ENCODE measurements at regions not wholly inside any gene's neighbourhood (a gene's known extent, or its start where the extent isn't known, plus 50 kb on each side); places are given as distances from the start of the nearest gene placed in this dataset.

- no peak for DNase-seq (ENCODE audit: low spot score)
These were observed 457.6 kb downstream of the CMPK2 start for GRCh38 chr2:6408057-6408456.

DNA sequence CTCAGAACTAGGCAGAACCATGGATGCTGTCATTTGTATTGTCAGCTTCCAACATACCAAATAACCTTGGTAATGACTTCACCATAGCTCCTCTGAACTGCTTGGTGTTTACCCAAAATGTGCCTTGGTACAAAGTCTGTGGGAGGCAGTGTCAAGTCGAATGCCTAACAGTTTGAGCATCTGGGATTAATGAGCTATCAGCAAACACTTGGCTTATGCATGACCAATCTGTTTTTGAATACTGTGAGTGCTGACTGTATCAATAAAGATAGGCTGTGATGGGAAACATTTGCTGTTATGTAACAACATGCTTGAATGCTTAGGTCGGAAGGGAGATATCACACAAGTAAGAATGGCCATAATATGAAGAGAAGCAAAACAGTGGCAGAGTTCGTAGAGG lies 455.4 kb downstream of the CMPK2 start:
- no peak for DNase-seq (ENCODE audit: low spot score)

GRCh38 chr2:6412533-6413091 lies 453.1 kb downstream of the CMPK2 start:
- DNase-seq (ENCODE audit: low spot score) = no peak

DNA sequence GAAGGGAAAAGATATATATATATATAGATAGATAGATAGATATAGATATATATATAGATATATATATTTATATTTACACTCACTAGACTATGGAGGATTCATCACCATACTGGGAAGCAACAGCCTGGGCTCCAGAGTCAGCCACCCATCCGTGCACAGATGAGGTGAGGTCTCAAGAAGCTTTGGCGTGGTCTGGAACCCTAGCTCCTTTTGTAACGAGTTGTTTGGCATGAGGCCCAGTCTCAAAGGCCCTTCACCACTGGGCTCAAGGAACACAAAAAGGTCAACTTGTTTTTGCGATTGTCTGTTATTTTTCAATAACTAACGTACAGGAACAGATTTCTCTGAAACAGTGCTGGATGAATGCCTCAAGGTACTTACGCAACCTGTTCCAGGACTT lies 448.7 kb downstream of the CMPK2 start:
- DNase-seq (ENCODE audit: low spot score) = no peak

GRCh38 chr2:6418291-6418690 lies 447.4 kb downstream of the CMPK2 start:
- DNase-seq (ENCODE audit: low spot score) = no peak

GRCh38 chr2:6421138-6421730 lies 444.5 kb downstream of the CMPK2 start:
- no peak for DNase-seq (ENCODE audit: low spot score)

- DNase-seq (ENCODE audit: low spot score) = no peak
These were observed 443.8 kb downstream of the CMPK2 start for GRCh38 chr2:6421888-6422287.

- no peak for DNase-seq (ENCODE audit: low spot score)
These were observed 442.6 kb downstream of the CMPK2 start for GRCh38 chr2:6423157-6423556.

DNA sequence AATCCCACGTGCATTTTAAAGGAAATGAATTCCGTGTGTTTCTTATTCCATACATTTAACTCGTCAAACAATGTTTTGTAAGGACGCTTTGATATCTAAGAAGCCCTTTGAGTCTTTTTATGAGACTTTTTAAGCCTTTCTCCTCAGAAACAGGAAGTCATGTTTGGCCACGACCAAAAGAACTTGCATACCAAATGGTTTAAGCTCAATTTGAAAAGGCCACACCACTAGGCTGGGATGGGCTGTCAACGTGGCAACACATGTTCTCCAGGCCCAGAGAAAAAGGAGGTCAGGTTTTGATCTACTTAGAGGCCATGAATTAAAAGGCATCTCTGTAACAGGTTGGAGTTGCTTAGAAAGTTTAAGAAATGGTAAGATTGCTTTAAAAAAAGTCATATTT lies 441.8 kb downstream of the CMPK2 start:
- DNase-seq (ENCODE audit: low spot score) = no peak

- no peak for DNase-seq (ENCODE audit: low spot score)
These were observed 440.7 kb downstream of the CMPK2 start for GRCh38 chr2:6425032-6425431.

GRCh38 chr2:6429210-6429986 lies 436.3 kb downstream of the CMPK2 start:
- DNase-seq (ENCODE audit: low spot score) = no peak

DNA sequence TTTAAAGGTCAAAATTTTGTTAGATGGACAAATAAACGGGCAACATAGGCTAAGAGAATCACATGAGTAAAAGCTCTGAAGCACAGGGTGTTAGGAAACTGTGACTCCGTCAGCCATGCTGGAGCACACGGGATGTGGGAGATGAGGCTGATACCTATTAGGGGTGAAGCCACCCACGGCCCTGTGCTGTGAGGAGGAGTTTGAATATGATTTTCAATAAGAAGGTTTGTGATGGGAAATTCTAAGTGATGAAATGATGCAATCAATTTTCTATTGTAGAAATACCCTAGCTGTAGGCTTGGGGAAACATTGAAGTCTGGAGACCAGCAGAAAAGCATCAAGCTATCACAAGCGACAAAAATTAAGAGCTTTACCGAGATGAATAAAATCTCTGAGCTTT lies 431.3 kb downstream of the CMPK2 start:
- DNase-seq (ENCODE audit: low spot score) = no peak

DNA sequence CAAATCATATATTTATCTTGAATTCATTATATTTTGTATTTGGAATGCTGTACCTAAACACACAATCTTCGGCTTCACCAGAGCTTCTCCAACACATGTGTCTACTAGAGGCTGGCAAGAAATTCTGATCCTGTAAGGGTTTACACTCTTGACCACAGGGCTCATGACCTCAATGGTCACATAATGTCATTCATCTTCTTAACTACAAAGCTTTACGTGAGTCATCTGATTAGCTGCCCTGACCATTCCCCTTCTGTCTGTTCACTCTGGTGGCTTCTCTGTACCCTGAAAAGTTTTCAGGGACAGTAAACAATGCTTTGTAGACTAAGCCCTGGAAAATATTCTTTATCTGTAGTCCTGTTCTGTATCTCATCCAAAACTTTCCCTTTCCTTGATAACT lies 423.9 kb downstream of the CMPK2 start:
- DNase-seq (ENCODE audit: low spot score) = no peak

GRCh38 chr2:6442252-6442985 lies 423.3 kb downstream of the CMPK2 start:
- DNase-seq (ENCODE audit: low spot score) = no peak

DNA sequence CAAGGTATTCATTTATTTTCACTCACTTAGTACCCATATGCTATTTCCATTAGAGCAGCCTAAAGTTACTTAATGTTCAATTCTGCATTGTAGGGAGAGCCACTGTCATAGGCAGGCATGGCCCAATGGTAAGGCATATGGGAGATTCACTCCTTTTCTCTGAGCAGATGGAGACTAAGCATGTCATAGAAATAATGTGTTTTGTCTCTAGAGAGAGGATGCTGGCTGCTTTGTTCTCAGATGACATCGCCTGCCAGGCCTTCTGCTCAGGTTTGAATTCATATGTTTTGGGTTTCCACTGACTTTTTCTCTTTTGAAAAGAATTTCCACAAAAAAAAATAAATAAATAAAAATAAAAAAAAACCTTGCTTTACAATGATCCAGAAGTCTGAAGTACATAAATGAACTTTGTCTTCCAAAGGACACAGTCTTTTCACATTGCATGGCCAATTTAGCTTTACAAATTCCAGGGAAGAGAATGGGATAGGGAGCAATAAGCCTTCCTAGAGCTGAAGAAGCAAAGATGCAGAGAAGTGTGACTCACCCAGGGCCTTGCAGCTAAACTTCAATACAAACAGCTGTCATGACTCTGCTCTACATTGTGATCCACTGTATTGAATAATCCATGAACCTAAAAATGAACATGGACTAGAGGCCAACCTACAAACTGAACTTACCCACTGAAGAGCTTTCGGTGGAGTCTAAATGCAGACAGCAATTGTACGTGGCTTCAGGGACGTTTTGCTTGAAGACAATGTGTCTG lies 422.5 kb downstream of the CMPK2 start:
- DNase-seq (ENCODE audit: low spot score) = no peak

DNA sequence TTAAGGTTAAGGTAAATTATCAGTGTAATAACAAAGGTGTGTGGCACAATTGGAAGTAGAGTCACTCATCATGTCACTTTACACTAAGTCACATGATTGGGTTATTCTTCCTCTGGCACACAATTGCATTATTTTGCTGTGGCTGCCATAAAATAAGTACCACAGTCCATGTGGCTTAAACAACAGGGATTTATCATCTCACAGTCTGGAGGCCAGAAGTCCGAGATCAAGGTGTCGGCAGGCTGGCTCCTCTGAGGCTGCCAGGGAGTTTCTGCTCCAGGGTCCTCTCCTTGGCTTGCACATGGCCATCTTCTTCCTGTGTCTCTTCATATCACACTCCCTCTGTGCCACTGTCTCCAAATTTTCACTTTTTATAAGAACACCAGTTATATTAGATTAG lies 421.2 kb downstream of the CMPK2 start:
- no peak for DNase-seq (ENCODE audit: low spot score)

GRCh38 chr2:6445156-6445555 lies 420.6 kb downstream of the CMPK2 start:
- no peak for DNase-seq (ENCODE audit: low spot score)

DNA sequence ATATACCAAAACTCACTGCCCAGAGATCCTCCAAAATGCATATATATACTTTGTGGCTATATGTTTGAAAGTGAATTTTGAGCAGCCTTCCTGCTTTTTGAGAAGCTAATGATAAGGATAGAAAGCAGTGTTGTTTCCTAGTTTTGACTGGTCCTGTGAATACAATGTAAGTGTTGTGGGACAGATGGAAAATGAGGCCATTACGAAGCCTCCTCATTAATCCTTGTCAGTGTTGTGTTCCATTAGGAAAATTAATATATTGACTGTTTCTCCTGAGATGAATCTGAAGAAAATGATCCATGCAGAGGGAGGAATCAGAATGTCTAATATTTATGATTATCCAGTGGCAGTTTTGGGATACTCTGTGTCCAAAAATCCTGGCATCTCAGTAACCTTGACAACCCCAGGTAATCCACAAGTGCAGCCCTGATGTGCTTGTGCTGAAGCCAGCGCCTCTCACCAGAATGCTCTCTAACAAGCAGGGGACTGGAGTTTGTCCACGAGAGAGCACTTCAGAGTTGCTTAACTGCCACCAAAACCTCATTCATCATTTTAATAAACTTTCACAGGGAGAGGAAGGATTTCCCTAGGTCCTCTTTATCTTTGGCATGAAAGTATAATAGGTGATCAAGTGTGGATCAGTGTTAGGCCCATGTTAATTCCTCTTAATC lies 418.6 kb downstream of the CMPK2 start:
- DNase-seq (ENCODE audit: low spot score) = no peak

DNA sequence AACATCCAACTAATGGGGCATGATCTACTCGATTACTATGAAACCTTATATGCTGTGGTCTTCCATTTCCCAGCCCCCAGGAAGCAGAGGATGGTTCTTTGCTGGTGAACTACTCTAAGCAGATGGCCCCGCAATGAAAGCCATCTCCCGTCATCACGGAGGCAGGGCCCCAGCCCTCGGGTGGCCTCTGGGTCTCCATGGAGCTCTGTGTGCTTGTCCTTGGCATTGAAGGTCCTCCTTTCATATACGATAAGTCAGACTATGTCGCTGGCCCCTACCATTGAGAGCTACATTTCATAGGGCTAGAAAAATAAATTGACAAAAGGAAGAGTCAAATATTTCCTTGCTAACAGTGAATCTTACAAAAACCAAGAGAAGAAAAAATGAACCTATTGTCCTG lies 416.8 kb downstream of the CMPK2 start:
- DNase-seq (ENCODE audit: low spot score) = no peak

DNA sequence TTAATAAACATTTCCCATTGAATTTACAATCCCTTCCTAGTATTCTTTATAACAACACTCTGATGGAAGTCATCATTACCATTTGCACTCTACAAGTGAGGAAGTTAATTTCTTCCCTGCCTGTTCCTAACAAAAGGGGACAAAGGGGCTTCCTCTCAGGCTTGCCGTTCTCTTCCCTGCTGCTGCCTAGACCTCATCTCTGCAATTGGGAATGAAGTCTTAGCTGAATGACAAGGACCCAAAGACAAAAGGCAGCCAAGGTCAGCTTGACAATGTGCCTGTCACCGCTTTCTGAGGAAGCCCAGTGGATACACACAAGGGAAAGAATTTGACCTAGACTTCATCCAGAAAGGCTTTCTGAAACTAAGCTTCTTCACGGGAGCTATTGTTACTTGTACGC lies 416.4 kb downstream of the CMPK2 start:
- no peak for DNase-seq (ENCODE audit: low spot score)

GRCh38 chr2:6452702-6453481 lies 412.8 kb downstream of the CMPK2 start:
- DNase-seq (ENCODE audit: low spot score) = no peak

Data from mucosa of gallbladder (tissue), 1 donor.